C4-2B (cell line): ENCODE measurements at regions not wholly inside any gene's neighbourhood (a gene's known extent, or its start where the extent isn't known, plus 50 kb on each side); places are given as distances from the start of the nearest gene placed in this dataset.

Experiments
- H3K27ac ChIP-seq: fragments of 450-650 bp; 2 replicates; pipeline ENCODE4 v1.5.1; 2017
- ZFX ChIP-seq: fragments of 450-650 bp; IDR thresholded peaks from 2 replicates; pipeline ENCODE4 v1.6.1; 2017
- TF ChIP-seq, protein P1 (sequence below): fragments of 450-650 bp; conservative IDR thresholded peaks from 2 replicates; pipeline ENCODE4 v1.5.1; 2017; ENCODE audit warnings: mild to moderate bottlenecking

DNA sequence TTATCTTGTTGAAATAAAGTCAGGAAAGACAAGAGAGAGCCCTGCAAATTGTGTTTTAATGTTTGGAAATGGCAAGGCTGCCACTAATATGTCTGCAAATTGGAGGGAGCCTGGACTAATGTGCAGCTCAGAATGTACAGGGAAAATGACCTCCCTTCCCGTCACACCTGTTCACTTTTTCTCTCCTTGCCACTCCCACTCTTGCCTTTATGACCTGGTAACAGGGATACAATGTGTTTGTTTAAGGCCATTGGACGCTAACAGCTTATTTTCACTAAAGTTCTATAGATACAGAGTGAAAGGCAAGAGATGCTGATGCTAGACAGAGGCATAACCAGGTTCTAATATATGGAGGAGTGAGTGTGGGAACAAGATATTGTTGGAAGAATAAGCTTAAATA, 203.9 kb downstream of the RAB38 start:
- TF ChIP-seq, protein P1, sequence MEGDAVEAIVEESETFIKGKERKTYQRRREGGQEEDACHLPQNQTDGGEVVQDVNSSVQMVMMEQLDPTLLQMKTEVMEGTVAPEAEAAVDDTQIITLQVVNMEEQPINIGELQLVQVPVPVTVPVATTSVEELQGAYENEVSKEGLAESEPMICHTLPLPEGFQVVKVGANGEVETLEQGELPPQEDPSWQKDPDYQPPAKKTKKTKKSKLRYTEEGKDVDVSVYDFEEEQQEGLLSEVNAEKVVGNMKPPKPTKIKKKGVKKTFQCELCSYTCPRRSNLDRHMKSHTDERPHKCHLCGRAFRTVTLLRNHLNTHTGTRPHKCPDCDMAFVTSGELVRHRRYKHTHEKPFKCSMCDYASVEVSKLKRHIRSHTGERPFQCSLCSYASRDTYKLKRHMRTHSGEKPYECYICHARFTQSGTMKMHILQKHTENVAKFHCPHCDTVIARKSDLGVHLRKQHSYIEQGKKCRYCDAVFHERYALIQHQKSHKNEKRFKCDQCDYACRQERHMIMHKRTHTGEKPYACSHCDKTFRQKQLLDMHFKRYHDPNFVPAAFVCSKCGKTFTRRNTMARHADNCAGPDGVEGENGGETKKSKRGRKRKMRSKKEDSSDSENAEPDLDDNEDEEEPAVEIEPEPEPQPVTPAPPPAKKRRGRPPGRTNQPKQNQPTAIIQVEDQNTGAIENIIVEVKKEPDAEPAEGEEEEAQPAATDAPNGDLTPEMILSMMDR, result no peak
- no peak overlapping the region for H3K27ac ChIP-seq

DNA sequence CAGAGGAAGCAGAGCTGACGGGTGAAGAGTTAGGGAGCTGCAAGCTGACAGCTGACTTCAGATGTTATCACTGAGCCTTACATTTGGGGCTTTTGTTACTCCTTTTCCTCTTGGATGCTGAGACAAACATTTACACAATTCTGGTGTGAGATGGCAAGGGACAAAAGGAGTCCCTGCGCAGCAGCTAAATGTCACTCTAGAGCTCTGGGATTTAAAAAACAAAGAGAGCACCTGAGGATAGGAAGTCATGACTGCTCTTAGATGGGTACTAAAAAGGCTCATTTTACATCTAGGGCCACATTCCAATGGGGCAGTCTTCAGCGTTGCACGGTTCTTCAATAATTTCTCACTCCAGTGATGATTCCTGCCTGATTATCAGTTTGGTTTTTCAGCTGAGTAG, 204.5 kb downstream of the RAB38 start:
- TF ChIP-seq ZFX, result no peak
- TF ChIP-seq, protein P1, result no peak

DNA sequence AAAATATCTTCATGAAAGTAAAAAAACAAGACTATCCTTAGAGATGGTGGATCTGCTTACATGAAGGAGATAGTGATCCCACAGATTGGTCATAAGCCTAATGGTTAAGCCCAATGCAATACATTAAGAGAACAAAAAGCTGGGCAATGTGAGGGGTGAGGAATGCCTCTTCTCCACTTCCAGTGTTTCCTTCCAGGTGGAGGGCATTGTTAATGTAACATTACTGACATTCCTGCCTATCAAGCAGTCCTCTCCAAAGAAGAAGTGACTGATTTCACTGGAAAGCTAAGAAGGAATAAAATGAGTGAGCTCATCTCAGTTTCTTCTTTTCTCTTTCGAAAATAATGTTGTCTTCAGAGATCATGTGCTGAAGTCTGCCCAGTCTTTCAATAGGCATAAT, 207.8 kb downstream of the RAB38 start:
- no peak overlapping the region for H3K27ac ChIP-seq
- no peak for TF ChIP-seq ZFX

More for the DNA sequence above, 204.5 kb downstream of the RAB38 start:
- no peak overlapping the region for H3K27ac ChIP-seq

DNA sequence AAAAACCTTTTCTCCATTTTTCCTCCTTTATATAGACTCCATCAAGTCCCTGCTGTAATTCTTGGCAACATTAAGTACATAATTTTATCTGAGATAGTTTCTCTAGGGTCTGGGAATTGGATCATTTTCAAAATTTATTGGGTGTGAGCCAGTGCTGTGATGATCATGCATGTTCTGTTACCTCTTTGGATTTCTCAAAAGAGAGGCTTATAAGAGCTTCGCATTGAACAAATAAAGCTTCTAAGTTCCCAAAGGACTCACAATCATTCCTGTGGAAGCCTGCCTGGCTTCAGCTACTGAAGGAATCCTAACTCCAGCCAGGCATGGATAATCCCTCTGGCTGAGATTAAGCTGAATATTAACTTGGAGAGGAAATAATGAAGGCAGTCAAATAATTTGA, 208.5 kb downstream of the RAB38 start:
- TF ChIP-seq, protein P1, result no peak
- no peak for TF ChIP-seq ZFX
- no peak overlapping the region for H3K27ac ChIP-seq

DNA sequence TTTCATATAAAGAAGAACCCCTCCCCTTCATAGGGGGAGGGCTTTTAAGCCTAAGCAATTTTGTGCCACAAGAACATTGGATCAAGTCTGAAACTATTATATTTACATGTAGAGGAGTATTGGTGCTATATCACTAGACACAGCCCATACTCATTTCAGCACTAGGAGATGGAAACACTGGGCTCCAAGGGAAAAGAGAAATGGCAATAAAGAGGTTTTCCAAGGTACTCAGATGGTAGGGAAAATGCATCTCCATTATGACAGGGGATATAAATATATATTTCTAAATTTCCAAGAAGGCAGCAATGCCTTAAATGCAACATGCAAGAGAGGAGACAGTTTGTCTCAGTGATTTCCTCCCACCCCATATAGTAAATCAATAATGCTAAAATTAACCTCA, 209.0 kb downstream of the RAB38 start:
- TF ChIP-seq ZFX, result no peak
- TF ChIP-seq, protein P1, result no peak
- no peak overlapping the region for H3K27ac ChIP-seq

DNA sequence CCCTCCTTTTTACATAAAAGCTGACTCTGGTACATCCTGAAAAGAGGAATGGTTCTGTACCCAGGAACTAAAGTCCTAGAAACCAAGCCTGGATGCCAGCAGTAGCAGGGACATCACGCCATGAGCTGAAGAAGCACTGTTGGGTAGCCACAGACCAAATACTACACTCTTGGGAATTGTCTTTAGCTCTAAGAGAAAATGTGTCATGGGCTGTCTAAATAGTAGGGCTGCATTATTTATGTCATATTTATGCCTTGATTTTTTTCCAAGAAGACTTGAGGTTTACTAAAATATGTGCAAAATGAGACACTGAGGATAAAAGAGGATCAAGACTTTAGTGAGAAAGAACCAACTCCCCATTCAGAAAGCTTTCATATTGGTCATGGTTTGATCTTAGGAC, 213.6 kb downstream of the RAB38 start:
- H3K27ac ChIP-seq, result no peak overlapping the region
- no peak for TF ChIP-seq ZFX
- TF ChIP-seq, protein P1, result no peak

DNA sequence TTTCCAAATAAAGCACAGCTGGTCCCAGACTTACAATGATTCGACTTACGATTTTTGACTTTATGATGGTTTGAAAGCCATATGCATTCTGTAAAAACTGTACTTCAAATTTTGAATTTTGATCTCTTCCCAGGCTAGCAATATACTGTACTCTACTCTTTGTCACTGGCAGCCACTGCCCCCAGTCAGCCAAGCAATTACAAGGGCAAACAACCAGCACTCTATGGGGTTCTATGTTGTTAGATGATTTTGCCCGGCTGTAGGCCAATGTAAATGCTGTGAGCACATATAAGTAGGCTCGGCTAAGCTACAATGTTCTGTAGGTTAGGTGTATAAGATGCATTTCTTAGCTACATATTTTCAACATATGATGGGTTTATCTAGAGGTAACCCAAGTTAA, 217.3 kb downstream of the RAB38 start:
- TF ChIP-seq, protein P1, result no peak
- TF ChIP-seq ZFX, result no peak
- no peak overlapping the region for H3K27ac ChIP-seq

DNA sequence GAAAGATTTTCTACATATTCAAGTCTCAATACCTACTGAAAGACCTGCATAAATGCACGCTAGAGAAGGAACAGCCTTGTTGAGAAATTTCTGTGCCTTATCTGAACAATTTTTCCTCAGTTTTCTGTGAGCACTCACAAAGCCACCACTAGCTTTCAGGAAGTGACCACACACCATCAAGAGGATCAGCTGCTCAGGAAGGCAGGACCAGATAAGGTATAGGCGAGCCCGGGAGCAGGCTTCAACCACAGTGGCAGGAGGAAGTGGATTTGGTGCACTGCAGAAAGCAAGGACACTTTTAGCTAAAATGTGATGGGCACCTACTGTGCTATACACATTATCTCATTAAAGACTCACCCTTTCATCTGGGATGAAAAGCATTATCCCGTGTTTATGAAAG, 220.8 kb downstream of the RAB38 start:
- TF ChIP-seq, protein P1, result no peak
- no peak for TF ChIP-seq ZFX
- H3K27ac ChIP-seq, result no peak overlapping the region
